C4-2B (cell line): ENCODE measurements at regions not wholly inside any gene's neighbourhood (a gene's known extent, or its start where the extent isn't known, plus 50 kb on each side); places are given as distances from the start of the nearest gene placed in this dataset.

Experiments used
- ZFX ChIP-seq: fragments of 450-650 bp; IDR thresholded peaks from 2 replicates; pipeline ENCODE4 v1.6.1; 2017
- TF ChIP-seq, protein P1 (sequence below): fragments of 450-650 bp; conservative IDR thresholded peaks from 2 replicates; pipeline ENCODE4 v1.5.1; 2017; ENCODE audit warnings: mild to moderate bottlenecking

DNA sequence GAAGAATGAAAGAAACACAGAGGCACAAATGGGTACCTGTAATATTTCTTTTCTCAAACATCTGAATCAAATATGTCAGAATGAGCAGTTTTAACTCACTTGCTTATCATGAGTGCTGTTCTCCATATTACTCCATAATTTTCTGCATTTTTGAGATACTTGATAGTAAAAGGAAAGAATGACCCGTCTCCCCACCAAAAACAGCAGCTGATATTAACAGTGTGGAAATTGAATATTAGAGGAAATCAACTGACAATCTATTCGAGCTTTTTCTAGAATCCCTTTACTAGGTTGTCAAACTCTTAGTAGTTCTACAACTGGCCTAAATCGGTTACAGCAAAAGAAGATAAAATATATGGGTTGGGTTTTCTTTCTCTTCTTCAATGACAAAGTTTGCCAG is 49.9 kb upstream of the HELT start:
- TF ChIP-seq, protein P1, sequence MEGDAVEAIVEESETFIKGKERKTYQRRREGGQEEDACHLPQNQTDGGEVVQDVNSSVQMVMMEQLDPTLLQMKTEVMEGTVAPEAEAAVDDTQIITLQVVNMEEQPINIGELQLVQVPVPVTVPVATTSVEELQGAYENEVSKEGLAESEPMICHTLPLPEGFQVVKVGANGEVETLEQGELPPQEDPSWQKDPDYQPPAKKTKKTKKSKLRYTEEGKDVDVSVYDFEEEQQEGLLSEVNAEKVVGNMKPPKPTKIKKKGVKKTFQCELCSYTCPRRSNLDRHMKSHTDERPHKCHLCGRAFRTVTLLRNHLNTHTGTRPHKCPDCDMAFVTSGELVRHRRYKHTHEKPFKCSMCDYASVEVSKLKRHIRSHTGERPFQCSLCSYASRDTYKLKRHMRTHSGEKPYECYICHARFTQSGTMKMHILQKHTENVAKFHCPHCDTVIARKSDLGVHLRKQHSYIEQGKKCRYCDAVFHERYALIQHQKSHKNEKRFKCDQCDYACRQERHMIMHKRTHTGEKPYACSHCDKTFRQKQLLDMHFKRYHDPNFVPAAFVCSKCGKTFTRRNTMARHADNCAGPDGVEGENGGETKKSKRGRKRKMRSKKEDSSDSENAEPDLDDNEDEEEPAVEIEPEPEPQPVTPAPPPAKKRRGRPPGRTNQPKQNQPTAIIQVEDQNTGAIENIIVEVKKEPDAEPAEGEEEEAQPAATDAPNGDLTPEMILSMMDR = no peak
- TF ChIP-seq ZFX = no peak
